Right lobe of liver (tissue), 4 donors: ENCODE measurements at regions not wholly inside any gene's neighbourhood (a gene's known extent, or its start where the extent isn't known, plus 50 kb on each side); places are given as distances from the start of the nearest gene placed in this dataset.

Source experiments
- POLR2A ChIP-seq: fragments of 450-650 bp; IDR thresholded peaks from one replicate; pipeline ENCODE4 v1.6.1; 2017; ENCODE audit warnings: antibody characterized with exemption, mild to moderate bottlenecking
- TF ChIP-seq, protein P1 (sequence below), 4 donors: fragments of 200-600 bp in 3 of 4; fragments of 450-650 bp in 1 of 4; IDR thresholded peaks; one replicate each; pipeline versions ENCODE4 v1.5.1 to v1.8.0; 2016 to 2022; ENCODE audit warnings: antibody characterized with exemption in 4 of 4, mild to moderate bottlenecking in 2 of 4
- donor health status: DM: no; HTN: no; CAD: no.
- donor health status: DM: no; HTN: no; CAD: no.
- donor health status: DM: no; HTN: yes; CAD: no.

DNA sequence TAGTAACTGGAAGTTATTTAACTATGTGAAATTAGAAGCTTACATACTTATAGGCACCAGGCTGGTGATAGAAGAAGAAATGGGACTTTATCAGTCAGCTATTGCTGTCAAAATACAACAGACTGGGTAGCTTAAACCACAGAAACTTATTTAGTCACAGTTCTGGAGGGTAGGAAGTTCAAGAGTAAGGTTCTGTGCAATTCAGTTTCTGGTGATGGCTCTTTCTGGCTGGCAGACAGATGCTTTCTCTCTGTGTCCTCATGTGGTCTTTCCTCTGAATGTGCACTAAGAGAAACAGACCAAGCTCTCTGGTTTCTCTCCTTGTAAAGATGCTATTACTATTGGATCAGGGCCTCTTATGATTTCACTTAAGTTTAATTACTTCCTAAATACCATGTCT, 92.1 kb upstream of the ANKRD50 start:
- TF ChIP-seq, protein P1, sequence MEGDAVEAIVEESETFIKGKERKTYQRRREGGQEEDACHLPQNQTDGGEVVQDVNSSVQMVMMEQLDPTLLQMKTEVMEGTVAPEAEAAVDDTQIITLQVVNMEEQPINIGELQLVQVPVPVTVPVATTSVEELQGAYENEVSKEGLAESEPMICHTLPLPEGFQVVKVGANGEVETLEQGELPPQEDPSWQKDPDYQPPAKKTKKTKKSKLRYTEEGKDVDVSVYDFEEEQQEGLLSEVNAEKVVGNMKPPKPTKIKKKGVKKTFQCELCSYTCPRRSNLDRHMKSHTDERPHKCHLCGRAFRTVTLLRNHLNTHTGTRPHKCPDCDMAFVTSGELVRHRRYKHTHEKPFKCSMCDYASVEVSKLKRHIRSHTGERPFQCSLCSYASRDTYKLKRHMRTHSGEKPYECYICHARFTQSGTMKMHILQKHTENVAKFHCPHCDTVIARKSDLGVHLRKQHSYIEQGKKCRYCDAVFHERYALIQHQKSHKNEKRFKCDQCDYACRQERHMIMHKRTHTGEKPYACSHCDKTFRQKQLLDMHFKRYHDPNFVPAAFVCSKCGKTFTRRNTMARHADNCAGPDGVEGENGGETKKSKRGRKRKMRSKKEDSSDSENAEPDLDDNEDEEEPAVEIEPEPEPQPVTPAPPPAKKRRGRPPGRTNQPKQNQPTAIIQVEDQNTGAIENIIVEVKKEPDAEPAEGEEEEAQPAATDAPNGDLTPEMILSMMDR (IDR thresholded peaks at IDR 0.05) = no peak
- no peak for TF ChIP-seq POLR2A
